Endothelial cell of umbilical vein (primary cell): ENCODE measurements at regions not wholly inside any gene's neighbourhood (a gene's known extent, or its start where the extent isn't known, plus 50 kb on each side); places are given as distances from the start of the nearest gene placed in this dataset.

Experiments
- EZH2 ChIP-seq: IDR thresholded peaks from 2 replicates; pipeline ENCODE4 v1.6.1; 2012; ENCODE audit warnings: borderline replicate concordance, low read depth, mild to moderate bottlenecking, moderate library complexity, low read length, inconsistent platforms; ENCODE audit not compliant: severe bottlenecking
- FOS ChIP-seq: IDR thresholded peaks from 2 replicates; pipeline ENCODE4 v1.6.1; 2011; ENCODE audit warnings: mild to moderate bottlenecking, low read length, moderate library complexity, borderline replicate concordance; ENCODE audit not compliant: insufficient read depth
- GATA2 ChIP-seq: IDR thresholded peaks from 2 replicates; pipeline ENCODE4 v1.7.0; 2011; ENCODE audit warnings: low read depth, mild to moderate bottlenecking, moderate library complexity, mixed read lengths, low read length; ENCODE audit not compliant: insufficient read length, insufficient read depth
- JUN ChIP-seq: IDR thresholded peaks from 2 replicates; pipeline ENCODE4 v1.6.1; 2011; ENCODE audit warnings: borderline replicate concordance, low read depth; ENCODE audit not compliant: insufficient read length, insufficient read depth
- MYC ChIP-seq: IDR thresholded peaks from one replicate; pipeline ENCODE4 v1.6.1; 2011; ENCODE audit warnings: mild to moderate bottlenecking, low read depth, low read length
- POLR2A ChIP-seq: IDR thresholded peaks from 2 replicates; pipeline ENCODE4 v1.6.1; 2012; ENCODE audit warnings: low read depth, mild to moderate bottlenecking, control low read depth, low read length
- POLR2AphosphoS5 ChIP-seq: IDR thresholded peaks from 2 replicates; pipeline ENCODE4 v1.6.1; 2012; ENCODE audit warnings: low read depth, mild to moderate bottlenecking, control low read depth, low read length, moderate library complexity; ENCODE audit not compliant: insufficient read depth
- TF ChIP-seq, protein P1 (sequence below), 2 donors: IDR thresholded peaks; 1 replicate in 1 of 2; 2 replicates in 1 of 2; pipeline ENCODE4 v1.5.1; 2011; ENCODE audit warnings: low read length in 2 of 2, mild to moderate bottlenecking in 2 of 2, moderate library complexity in 2 of 2, control low read depth in 1 of 2, inconsistent platforms in 1 of 2, low read depth in 1 of 2; ENCODE audit not compliant: insufficient read depth in 1 of 2; ENCODE audit errors: extremely low read depth in 1 of 2

DNA sequence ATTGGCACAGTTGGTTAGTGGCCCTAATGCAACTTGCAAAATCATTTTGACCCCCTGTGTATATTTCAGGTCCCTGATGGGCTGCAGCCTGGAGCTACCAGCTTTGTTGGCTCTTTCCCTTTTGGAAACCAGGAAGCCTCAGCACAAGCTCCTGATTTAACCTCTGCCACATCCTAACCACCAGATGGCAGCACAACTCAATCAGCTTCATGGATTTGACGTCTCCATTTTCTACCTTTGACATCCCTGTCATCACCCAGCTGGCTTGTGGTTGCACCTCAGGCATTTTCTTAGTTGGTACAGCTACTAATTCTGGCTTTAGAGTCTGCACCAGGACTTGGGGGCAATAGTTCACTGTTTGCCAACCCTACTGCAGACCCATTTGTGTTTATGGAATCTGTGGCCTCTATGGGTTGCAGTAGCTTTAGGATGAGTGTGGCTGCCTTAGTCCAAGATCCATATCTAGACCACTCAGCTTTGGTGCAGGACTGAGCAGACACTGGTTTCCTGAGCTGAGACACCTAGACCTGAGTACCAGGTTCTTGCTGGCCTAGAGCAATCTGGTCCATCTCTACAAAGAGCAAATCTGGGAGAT, 456.2 kb downstream of the REEP3 start:
- TF ChIP-seq FOS (no peak), POLR2A (no peak), POLR2AphosphoS5 (no peak), EZH2 (no peak), JUN (no peak), MYC (no peak), GATA2 (no peak)
- TF ChIP-seq, protein P1, sequence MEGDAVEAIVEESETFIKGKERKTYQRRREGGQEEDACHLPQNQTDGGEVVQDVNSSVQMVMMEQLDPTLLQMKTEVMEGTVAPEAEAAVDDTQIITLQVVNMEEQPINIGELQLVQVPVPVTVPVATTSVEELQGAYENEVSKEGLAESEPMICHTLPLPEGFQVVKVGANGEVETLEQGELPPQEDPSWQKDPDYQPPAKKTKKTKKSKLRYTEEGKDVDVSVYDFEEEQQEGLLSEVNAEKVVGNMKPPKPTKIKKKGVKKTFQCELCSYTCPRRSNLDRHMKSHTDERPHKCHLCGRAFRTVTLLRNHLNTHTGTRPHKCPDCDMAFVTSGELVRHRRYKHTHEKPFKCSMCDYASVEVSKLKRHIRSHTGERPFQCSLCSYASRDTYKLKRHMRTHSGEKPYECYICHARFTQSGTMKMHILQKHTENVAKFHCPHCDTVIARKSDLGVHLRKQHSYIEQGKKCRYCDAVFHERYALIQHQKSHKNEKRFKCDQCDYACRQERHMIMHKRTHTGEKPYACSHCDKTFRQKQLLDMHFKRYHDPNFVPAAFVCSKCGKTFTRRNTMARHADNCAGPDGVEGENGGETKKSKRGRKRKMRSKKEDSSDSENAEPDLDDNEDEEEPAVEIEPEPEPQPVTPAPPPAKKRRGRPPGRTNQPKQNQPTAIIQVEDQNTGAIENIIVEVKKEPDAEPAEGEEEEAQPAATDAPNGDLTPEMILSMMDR (IDR thresholded peaks at IDR 0.05; ENCODE audit: extremely low read depth in 1 of 2, insufficient read depth in 1 of 2, low read depth in 1 of 2, low read length in 2 of 2): peak; percentile 54 to 68
